ENCODE measurements at regions not wholly inside any gene's neighbourhood (a gene's known extent, or its start where the extent isn't known, plus 50 kb on each side); places are given as distances from the start of the nearest gene placed in this dataset.

DNA sequence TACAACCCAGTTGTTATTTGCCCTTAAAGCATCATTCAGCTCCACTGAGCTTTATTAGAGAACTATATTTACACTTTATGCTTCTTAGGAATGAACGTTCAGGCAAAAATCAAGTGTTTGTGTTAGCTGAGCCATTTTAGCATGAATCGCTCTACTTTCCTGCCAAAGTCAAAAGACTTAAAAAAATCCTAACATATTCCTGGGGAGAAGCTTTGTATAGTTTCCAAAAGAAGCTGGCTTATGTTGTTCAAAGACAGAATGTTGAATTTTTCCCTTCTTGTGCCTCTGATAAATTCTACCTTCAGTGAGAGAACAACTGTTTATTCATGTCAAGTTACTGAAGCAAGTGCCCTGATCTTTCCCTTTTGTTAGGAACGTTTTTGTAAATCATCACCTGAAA is 771.5 kb upstream of the HS3ST1 start:
- Histone ChIP-seq H3K27ac (ENCODE audit: low read depth) (no peak overlapping the region), H3K36me3 (ENCODE audit: insufficient read depth) (no peaks in the 10 kb centered on the region), H3F3A (replicated peaks; ENCODE audit: low read depth) (no peaks in the 10 kb centered on the region), H2AFZ (peak overlapping the region; percentile 66; the same call in 1 of the 2 replicates), H3K4me2 (no peak overlapping the region), H3K79me2 (replicated peaks; ENCODE audit: insufficient read depth) (no peaks in the 10 kb centered on the region), H4K20me1 (replicated peaks; ENCODE audit: insufficient read depth) (no peaks in the 10 kb centered on the region), H3K4me3 (no peak overlapping the region), H3K27me3 (ENCODE audit: insufficient read depth) (no peaks in the 10 kb centered on the region), H3K4me1 (ENCODE audit: insufficient read depth) (no peaks in the 10 kb centered on the region), H3K9me2 (ENCODE audit: insufficient read depth) (peaks cover 7% of the 10 kb centered on the region; the same call in 1 of the 2 replicates)
- Mint-ChIP-seq H3K4me1 (peaks cover 12% of the 10 kb centered on the region; the same call in 2 of the 3 replicates), H3K27me3 (ENCODE audit: insufficient read depth, low read depth, poor library complexity) (no peaks in the 10 kb centered on the region), H3K27ac (no peak overlapping the region), H3K4me3 (no peak overlapping the region), H3K9me3 (no peaks in the 10 kb centered on the region; the same call in 2 of the 3 replicates), H3K36me3 (ENCODE audit: low read depth) (no peaks in the 10 kb centered on the region)
- TF ChIP-seq CTCF (conservative IDR thresholded peaks at IDR 0.05; ENCODE audit: low read depth in 2 of 2) (no peak), ZNF114 (CRISPR knock-in tag; IDR thresholded peaks at IDR 0.05) (no peak), CREB1 (CRISPR knock-in tag; IDR thresholded peaks at IDR 0.05; ENCODE audit: low read depth) (no peak)
- TF ChIP-seq, protein P1, sequence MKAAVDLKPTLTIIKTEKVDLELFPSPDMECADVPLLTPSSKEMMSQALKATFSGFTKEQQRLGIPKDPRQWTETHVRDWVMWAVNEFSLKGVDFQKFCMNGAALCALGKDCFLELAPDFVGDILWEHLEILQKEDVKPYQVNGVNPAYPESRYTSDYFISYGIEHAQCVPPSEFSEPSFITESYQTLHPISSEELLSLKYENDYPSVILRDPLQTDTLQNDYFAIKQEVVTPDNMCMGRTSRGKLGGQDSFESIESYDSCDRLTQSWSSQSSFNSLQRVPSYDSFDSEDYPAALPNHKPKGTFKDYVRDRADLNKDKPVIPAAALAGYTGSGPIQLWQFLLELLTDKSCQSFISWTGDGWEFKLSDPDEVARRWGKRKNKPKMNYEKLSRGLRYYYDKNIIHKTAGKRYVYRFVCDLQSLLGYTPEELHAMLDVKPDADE (IDR thresholded peaks at IDR 0.05), result no peak
- DNase-seq (ENCODE audit: low spot score) (no peak), ATAC-seq (no peak)

DNA sequence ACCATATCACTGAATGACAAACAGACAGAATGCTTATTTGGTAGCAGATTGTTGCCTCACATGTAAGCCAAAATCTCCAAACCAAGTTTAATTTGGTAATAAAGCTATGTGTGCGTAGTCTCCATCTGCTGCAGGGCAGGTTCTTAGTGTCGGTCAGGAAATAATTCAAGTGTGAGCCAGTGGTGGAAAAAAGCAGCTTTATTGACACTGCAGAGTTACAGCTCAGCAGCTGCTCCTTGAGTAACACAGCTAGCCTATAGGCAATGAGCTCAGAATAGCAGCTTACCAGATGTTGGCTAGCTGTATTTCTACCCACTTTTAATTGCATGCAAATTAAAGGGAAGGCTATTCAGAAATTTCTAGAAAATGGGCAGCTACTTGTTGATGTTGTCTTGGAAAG is 757.8 kb upstream of the HS3ST1 start:
- ATAC-seq, result no peak
- TF ChIP-seq ZNF331 (CRISPR knock-in tag; IDR thresholded peaks at IDR 0.05; ENCODE audit: low read depth) (no peak), STAT1 (IDR thresholded peaks at IDR 0.05; ENCODE audit: unreplicated experiment) (no peak), EZH2phosphoT487 (IDR thresholded peaks at IDR 0.05; ENCODE audit: unreplicated experiment) (no peak), REST (IDR thresholded peaks at IDR 0.05; ENCODE audit: unreplicated experiment) (no peak), NANOG (IDR thresholded peaks at IDR 0.05; ENCODE audit: borderline replicate concordance) (no peak)
- TF ChIP-seq, protein P1 (IDR thresholded peaks at IDR 0.05), result no peak

More for the DNA sequence above, 757.8 kb upstream of the HS3ST1 start:
- no peak overlapping the region for H3K4me3 Mint-ChIP-seq
- H3F3A ChIP-seq (replicated peaks; ENCODE audit: low read depth), result no peaks in the 10 kb centered on the region
- H2AFZ ChIP-seq, result peak overlapping the region; percentile 67
- H3K36me3 Mint-ChIP-seq (ENCODE audit: low read depth), result no peaks in the 10 kb centered on the region
- peaks cover 4% of the 10 kb centered on the region for H3K27me3 Mint-ChIP-seq (ENCODE audit: insufficient read depth, low read depth, poor library complexity)
- H3K27ac ChIP-seq (ENCODE audit: low read depth), result no peak overlapping the region
- H3K9me2 ChIP-seq (ENCODE audit: insufficient read depth), result no peaks in the 10 kb centered on the region
- H4K20me1 ChIP-seq (replicated peaks; ENCODE audit: insufficient read depth), result no peaks in the 10 kb centered on the region
- H3K27me3 ChIP-seq (ENCODE audit: insufficient read depth), result no peaks in the 10 kb centered on the region
- DNase-seq (ENCODE audit: low spot score), result no peak
- no peak overlapping the region for H3K4me2 ChIP-seq
- H3K27ac Mint-ChIP-seq, result no peak overlapping the region
- H3K4me3 ChIP-seq, result no peak overlapping the region
- no peaks in the 10 kb centered on the region for H3K36me3 ChIP-seq (ENCODE audit: insufficient read depth)
- peaks cover 4% of the 10 kb centered on the region; the same call in 1 of the 3 replicates for H3K4me1 Mint-ChIP-seq
- no peaks in the 10 kb centered on the region for H3K9me3 Mint-ChIP-seq
- no peaks in the 10 kb centered on the region for H3K4me1 ChIP-seq (ENCODE audit: insufficient read depth)
- H3K79me2 ChIP-seq (replicated peaks; ENCODE audit: insufficient read depth), result no peaks in the 10 kb centered on the region
